GM23338 (cell line): ENCODE measurements at regions not wholly inside any gene's neighbourhood (a gene's known extent, or its start where the extent isn't known, plus 50 kb on each side); places are given as distances from the start of the nearest gene placed in this dataset.

Source experiments
- ATAC-seq: fragments of 200-7000 bp; cut with Tn5 transposase; 3 replicates; pipeline ENCODE4 v1.9.1; 2020
- DNase-seq: peaks from one replicate; pipeline ENCODE4 v3.0.0-alpha.2; 2015; ENCODE audit warnings: low spot score
- H2AFZ ChIP-seq: fragments of 200-600 bp; sonication (generic); 2 replicates; pipeline ENCODE4 v1.8.0; 2016; ENCODE audit warnings: antibody characterized with exemption, mild to moderate bottlenecking, moderate library complexity
- H3F3A ChIP-seq: fragments of 200-600 bp; sonication (generic); replicated peaks from 2 replicates; pipeline ENCODE4 v1.8.0; 2017; ENCODE audit warnings: antibody characterized with exemption, mixed run types, low read depth
- H3K27ac ChIP-seq: fragments of 200-600 bp; sonication (generic); 2 replicates; pipeline ENCODE4 v1.6.1; 2016; ENCODE audit warnings: low read depth
- H3K27me3 ChIP-seq: fragments of 200-600 bp; sonication (generic); 2 replicates; pipeline ENCODE4 v1.8.0; 2016; ENCODE audit warnings: mild to moderate bottlenecking, mixed run types, moderate library complexity; ENCODE audit not compliant: insufficient read depth
- H3K36me3 ChIP-seq: fragments of 200-600 bp; sonication (generic); 2 replicates; pipeline ENCODE4 v1.8.0; 2016; ENCODE audit warnings: mild to moderate bottlenecking; ENCODE audit not compliant: insufficient read depth
- H3K4me1 ChIP-seq: fragments of 200-600 bp; sonication (generic); 2 replicates; pipeline ENCODE4 v1.8.0; 2016; ENCODE audit warnings: mild to moderate bottlenecking, moderate library complexity; ENCODE audit not compliant: insufficient read depth
- H3K4me2 ChIP-seq: fragments of 200-600 bp; sonication (generic); 2 replicates; pipeline ENCODE4 v1.7.1; 2017; ENCODE audit warnings: mixed run types
- H3K4me3 ChIP-seq: fragments of 200-600 bp; sonication (generic); 2 replicates; pipeline ENCODE4 v1.6.1; 2016; ENCODE audit warnings: mixed run types
- H3K79me2 ChIP-seq: fragments of 200-600 bp; sonication (generic); replicated peaks from 2 replicates; pipeline ENCODE4 v1.8.0; 2017; ENCODE audit warnings: mild to moderate bottlenecking; ENCODE audit not compliant: insufficient read depth
- H3K9me2 ChIP-seq: fragments of 200-600 bp; sonication (generic); 2 replicates; pipeline ENCODE4 v1.8.0; 2017; ENCODE audit not compliant: insufficient read depth
- H4K20me1 ChIP-seq: fragments of 200-600 bp; sonication (generic); replicated peaks from 2 replicates; pipeline ENCODE4 v1.8.0; 2017; ENCODE audit warnings: mild to moderate bottlenecking; ENCODE audit not compliant: insufficient read depth
- H3K27ac Mint-ChIP-seq: 2 replicates; pipeline ENCODE4 v1.8.0; 2020; ENCODE audit warnings: inconsistent platforms, mild to moderate bottlenecking, moderate library complexity, mixed read lengths
- H3K27me3 Mint-ChIP-seq: 3 replicates; pipeline ENCODE4 v1.8.0; 2022; ENCODE audit warnings: low read depth, mild to moderate bottlenecking, moderate library complexity, mixed read lengths, inconsistent platforms; ENCODE audit not compliant: insufficient read depth, poor library complexity
- H3K36me3 Mint-ChIP-seq: 3 replicates; pipeline ENCODE4 v1.8.0; 2021; ENCODE audit warnings: low read depth, mild to moderate bottlenecking, inconsistent platforms, moderate library complexity, mixed read lengths
- H3K4me1 Mint-ChIP-seq: 3 replicates; pipeline ENCODE4 v1.8.0; 2020; ENCODE audit warnings: mild to moderate bottlenecking, inconsistent platforms, mixed read lengths
- H3K4me3 Mint-ChIP-seq: 3 replicates; pipeline ENCODE4 v1.8.0; 2021; ENCODE audit warnings: moderate library complexity, mild to moderate bottlenecking, inconsistent platforms, mixed read lengths
- H3K9me3 Mint-ChIP-seq: 3 replicates; pipeline ENCODE4 v1.8.0; 2020; ENCODE audit warnings: moderate library complexity, mild to moderate bottlenecking, inconsistent platforms, mixed read lengths
- CREB1 ChIP-seq: fragments of 250-450 bp; sonication (Bioruptor Pico); IDR thresholded peaks from 2 replicates; pipeline ENCODE4 v1.5.0; 2020; ENCODE audit warnings: low read depth, mild to moderate bottlenecking, moderate library complexity
- CTCF ChIP-seq, 2 experiments: fragments of 200-600 bp in 1 of 2; sonication (generic) in 1 of 2; conservative IDR thresholded peaks; 2 replicates each; pipeline versions ENCODE4 v1.5.1 to v1.6.1; 2016 to 2017; ENCODE audit warnings: antibody characterized with exemption in 2 of 2, low read depth in 2 of 2, mild to moderate bottlenecking in 2 of 2, moderate library complexity in 1 of 2
- ETS1 ChIP-seq: IDR thresholded peaks from 2 replicates; pipeline ENCODE4 v1.6.1; 2016; ENCODE audit warnings: antibody characterized with exemption
- EZH2 ChIP-seq: fragments of 200-600 bp; sonication (generic); IDR thresholded peaks from one replicate; pipeline ENCODE4 v1.8.0; 2017; ENCODE audit warnings: antibody characterized with exemption, mild to moderate bottlenecking, low read depth; ENCODE audit not compliant: unreplicated experiment
- EZH2phosphoT487 ChIP-seq: fragments of 200-600 bp; sonication (generic); IDR thresholded peaks from one replicate; pipeline ENCODE4 v1.8.1; 2018; ENCODE audit warnings: antibody characterized with exemption; ENCODE audit not compliant: unreplicated experiment
- JUNB ChIP-seq: IDR thresholded peaks from one replicate; pipeline ENCODE4 v1.6.1; 2016; ENCODE audit warnings: antibody characterized with exemption; ENCODE audit not compliant: unreplicated experiment
- NANOG ChIP-seq: IDR thresholded peaks from 2 replicates; pipeline ENCODE4 v1.6.1; 2016; ENCODE audit warnings: antibody characterized with exemption, borderline replicate concordance
- POLR2AphosphoS5 ChIP-seq: IDR thresholded peaks from 2 replicates; pipeline ENCODE4 v1.6.1; 2016; ENCODE audit warnings: antibody characterized with exemption, low read depth
- REST ChIP-seq: IDR thresholded peaks from one replicate; pipeline ENCODE4 v1.6.1; 2018; ENCODE audit warnings: antibody characterized with exemption; ENCODE audit not compliant: unreplicated experiment
- STAT1 ChIP-seq: IDR thresholded peaks from one replicate; pipeline ENCODE4 v1.6.1; 2016; ENCODE audit warnings: antibody characterized with exemption; ENCODE audit not compliant: unreplicated experiment
- ZNF114 ChIP-seq: fragments of 250-450 bp; sonication (Bioruptor Pico); IDR thresholded peaks from 2 replicates; pipeline ENCODE4 v1.5.0; 2020; ENCODE audit warnings: mild to moderate bottlenecking, moderate library complexity
- ZNF331 ChIP-seq: fragments of 250-450 bp; sonication (Bioruptor Pico); IDR thresholded peaks from 2 replicates; pipeline ENCODE4 v1.5.0; 2020; ENCODE audit warnings: low read depth, mild to moderate bottlenecking, moderate library complexity
- ZNF462 ChIP-seq: fragments of 250-450 bp; sonication (Bioruptor Pico); IDR thresholded peaks from 2 replicates; pipeline ENCODE4 v1.5.0; 2020; ENCODE audit warnings: mild to moderate bottlenecking, moderate library complexity

GRCh38 chr3:109923431-109923830 lies 586.1 kb upstream of the DPPA4 start:
- TF ChIP-seq ZNF114 (CRISPR knock-in tag) (no peak), STAT1 (no peak), POLR2AphosphoS5 (no peak), JUNB (no peak), CTCF (conservative IDR thresholded peaks at IDR 0.05; ENCODE audit: low read depth in 2 of 2) (no peak), EZH2 (no peak), NANOG (no peak), ZNF331 (CRISPR knock-in tag) (no peak), ZNF462 (CRISPR knock-in tag) (no peak), CREB1 (CRISPR knock-in tag) (no peak), ETS1 (no peak), EZH2phosphoT487 (no peak), REST (no peak)
- no peak overlapping the region for H3K4me3 Mint-ChIP-seq
- H3K36me3 Mint-ChIP-seq: no peaks in the 10 kb centered on the region
- ATAC-seq (no peak), DNase-seq (no peak)
- Histone ChIP-seq H4K20me1 (no peaks in the 10 kb centered on the region), H3K27ac (no peak overlapping the region), H3K4me3 (no peak overlapping the region), H2AFZ (no peak overlapping the region), H3K9me2 (no peaks in the 10 kb centered on the region), H3K36me3 (no peaks in the 10 kb centered on the region), H3K27me3 (no peaks in the 10 kb centered on the region), H3K4me1 (peaks cover 7% of the 10 kb centered on the region; the same call in 1 of the 2 replicates), H3K79me2 (no peaks in the 10 kb centered on the region), H3F3A (no peaks in the 10 kb centered on the region), H3K4me2 (no peak overlapping the region)
- peaks cover 2% of the 10 kb centered on the region for H3K27me3 Mint-ChIP-seq
- no peaks in the 10 kb centered on the region for H3K9me3 Mint-ChIP-seq
- no peak overlapping the region for H3K27ac Mint-ChIP-seq
- peaks cover 11% of the 10 kb centered on the region; the same call in 2 of the 3 replicates for H3K4me1 Mint-ChIP-seq
